H1 (cell line): ENCODE measurements at regions not wholly inside any gene's neighbourhood (a gene's known extent, or its start where the extent isn't known, plus 50 kb on each side); places are given as distances from the start of the nearest gene placed in this dataset.

Source experiments
- CTCF ChIA-PET: fragments of 300-600 bp; sonication (Branson Sonifier 250); formaldehyde crosslinking; loops from one replicate; lab custom pipeline; 2021; ENCODE audit not compliant: partially characterized antibody; lab: Charles Lee
- POLR2A ChIA-PET: fragments of 300-600 bp; sonication (Branson Sonifier 250); formaldehyde crosslinking; loops from one replicate; lab custom pipeline; 2021; ENCODE audit warnings: inconsistent platforms; ENCODE audit not compliant: partially characterized antibody; lab: Charles Lee
- DNase-seq, 2 experiments: peaks; one replicate each; pipeline versions ENCODE4 v3.0.0 to v3.0.0-alpha.2; 2010 to 2022; ENCODE audit warnings: low spot score in 2 of 2, low read depth in 1 of 2, mixed read lengths in 1 of 2
- FAIRE-seq: peaks from 2 replicates; lab custom pipeline; 2011; peaks lifted over from hg19 to GRCh38; lab: Jason Lieb, UNC
- H2AFZ ChIP-seq: 2 replicates; pipeline ENCODE4 v1.8.1; 2012; ENCODE audit warnings: low read length, inconsistent platforms
- H2AK5ac ChIP-seq: 2 replicates; pipeline ENCODE4 v1.6.1; 2013; ENCODE audit warnings: low read depth, low read length
- H2BK120ac ChIP-seq: replicated peaks from 2 replicates; pipeline ENCODE3; 2013; ENCODE audit warnings: low read depth, low read length, inconsistent platforms
- H2BK12ac ChIP-seq: 2 replicates; pipeline ENCODE4 v1.6.1; 2013; ENCODE audit warnings: low read depth, low read length
- H2BK15ac ChIP-seq: 2 replicates; pipeline ENCODE4 v1.6.1; 2013; ENCODE audit warnings: low read length
- H2BK20ac ChIP-seq: 2 replicates; pipeline ENCODE4 v1.6.1; 2013; ENCODE audit warnings: low read length
- H2BK5ac ChIP-seq: 2 replicates; pipeline ENCODE4 v1.6.1; 2013; ENCODE audit warnings: low read depth, low read length
- H3K14ac ChIP-seq: 2 replicates; pipeline ENCODE4 v1.6.1; 2013; ENCODE audit warnings: inconsistent platforms; ENCODE audit not compliant: insufficient read length
- H3K18ac ChIP-seq: 2 replicates; pipeline ENCODE4 v1.6.1; 2013; ENCODE audit warnings: low read length; ENCODE audit errors: extremely low read depth
- H3K23ac ChIP-seq: 2 replicates; pipeline ENCODE4 v1.6.1; 2013; ENCODE audit warnings: inconsistent platforms; ENCODE audit not compliant: insufficient read length
- H3K23me2 ChIP-seq: 2 replicates; pipeline ENCODE4 v1.6.1; 2013; ENCODE audit warnings: low read depth, low read length
- H3K27ac ChIP-seq: 2 replicates; pipeline ENCODE4 v1.6.1; 2011; ENCODE audit warnings: low read depth, low read length, inconsistent platforms
- H3K27me3 ChIP-seq, 4 experiments: replicated peaks in 1 of 4; 1 replicate in 1 of 4; 2 replicates in 3 of 4; pipeline versions ENCODE4 v1.6.1 to v1.8.1; 2011 to 2013; ENCODE audit warnings: low read length in 3 of 4, mild to moderate bottlenecking in 3 of 4, inconsistent platforms in 2 of 4, mixed read lengths in 2 of 4, moderate library complexity in 1 of 4; ENCODE audit not compliant: control insufficient read depth in 3 of 4, insufficient read depth in 3 of 4; ENCODE audit errors: extremely low read depth in 1 of 4
- H3K36me3 ChIP-seq, 4 experiments: 2 replicates each; pipeline versions ENCODE4 v1.6.1 to v1.8.1; 2011 to 2013; ENCODE audit warnings: mild to moderate bottlenecking in 4 of 4, low read length in 3 of 4, moderate library complexity in 2 of 4, control low read depth in 1 of 4, inconsistent platforms in 1 of 4; ENCODE audit not compliant: insufficient read depth in 4 of 4, control insufficient read depth in 2 of 4
- H3K4ac ChIP-seq: replicated peaks from 2 replicates; pipeline ENCODE3; 2013; ENCODE audit warnings: low read length, low read depth, mixed read lengths, inconsistent platforms; ENCODE audit not compliant: insufficient read length
- H3K4me1 ChIP-seq, 4 experiments: replicated peaks in 1 of 4; 1 replicate in 1 of 4; 2 replicates in 3 of 4; pipeline versions ENCODE4 v1.6.1 to v1.8.1; 2011 to 2013; ENCODE audit warnings: low read length in 3 of 4, inconsistent platforms in 2 of 4, mixed read lengths in 1 of 4; ENCODE audit not compliant: insufficient read depth in 4 of 4, control insufficient read depth in 3 of 4
- H3K4me2 ChIP-seq, 2 experiments: 2 replicates each; pipeline versions ENCODE4 v1.6.1 to v1.8.1; 2011 to 2013; ENCODE audit warnings: low read depth in 2 of 2, low read length in 2 of 2, control low read depth in 1 of 2, inconsistent platforms in 1 of 2, mild to moderate bottlenecking in 1 of 2; ENCODE audit not compliant: insufficient read depth in 1 of 2
- H3K4me3 ChIP-seq, 4 experiments: fragments of 200-600, 300-600 bp in 1 of 4; sonication (generic), shearing (Covaris generic), sonication (Bioruptor Twin) in 1 of 4; 2 replicates each; pipeline versions ENCODE4 v1.5.1 to v1.8.1; 2011 to 2016; ENCODE audit warnings: low read length in 4 of 4, low read depth in 3 of 4, control low read depth in 2 of 4, inconsistent platforms in 2 of 4, mild to moderate bottlenecking in 2 of 4, mixed read lengths in 1 of 4, moderate library complexity in 1 of 4; ENCODE audit not compliant: insufficient read depth in 2 of 4; ENCODE audit errors: extremely low read depth in 1 of 4
- H3K56ac ChIP-seq: replicated peaks from 2 replicates; pipeline ENCODE3; 2013; ENCODE audit warnings: low read depth, mild to moderate bottlenecking, mixed read lengths, low read length, inconsistent platforms; ENCODE audit not compliant: insufficient read length
- H3K79me1 ChIP-seq: 2 replicates; pipeline ENCODE4 v1.6.1; 2013; ENCODE audit warnings: low read depth, low read length, control low read depth
- H3K79me2 ChIP-seq, 2 experiments: 2 replicates each; pipeline versions ENCODE4 v1.6.1 to v1.8.1; 2012 to 2013; ENCODE audit warnings: low read length in 2 of 2, mild to moderate bottlenecking in 2 of 2, inconsistent platforms in 1 of 2; ENCODE audit not compliant: insufficient read depth in 2 of 2, control insufficient read depth in 1 of 2
- H3K9ac ChIP-seq, 4 experiments: replicated peaks in 1 of 4; 1 replicate in 1 of 4; 2 replicates in 3 of 4; pipeline versions ENCODE4 v1.6.1 to v1.8.1; 2011 to 2013; ENCODE audit warnings: low read depth in 3 of 4, low read length in 3 of 4, control low read depth in 2 of 4, mild to moderate bottlenecking in 2 of 4, moderate library complexity in 2 of 4, inconsistent platforms in 1 of 4; ENCODE audit errors: extremely low read depth in 1 of 4
- H3K9me3 ChIP-seq, 2 experiments: 2 replicates each; pipeline versions ENCODE4 v1.6.1 to v1.8.1; 2012 to 2013; ENCODE audit warnings: mild to moderate bottlenecking in 2 of 2, moderate library complexity in 2 of 2, control low read depth in 1 of 2, inconsistent platforms in 1 of 2, low read depth in 1 of 2, low read length in 1 of 2, mixed read lengths in 1 of 2; ENCODE audit not compliant: insufficient read depth in 2 of 2
- H4K20me1 ChIP-seq, 2 experiments: replicated peaks in 1 of 2; 2 replicates each; pipeline versions ENCODE3 to v1.8.1; 2011 to 2013; ENCODE audit warnings: inconsistent platforms in 2 of 2, low read length in 2 of 2, mild to moderate bottlenecking in 1 of 2; ENCODE audit not compliant: insufficient read depth in 2 of 2, control insufficient read depth in 1 of 2
- H4K5ac ChIP-seq: 2 replicates; pipeline ENCODE4 v1.6.1; 2013; ENCODE audit warnings: low read length, low read depth, mixed read lengths, inconsistent platforms; ENCODE audit not compliant: insufficient read length
- H4K8ac ChIP-seq: 2 replicates; pipeline ENCODE4 v1.8.0; 2013; ENCODE audit warnings: mild to moderate bottlenecking, moderate library complexity, low read length, inconsistent platforms; ENCODE audit not compliant: insufficient read depth; ENCODE audit errors: extremely low read depth
- H4K91ac ChIP-seq: replicated peaks from 2 replicates; pipeline ENCODE3; 2013; ENCODE audit warnings: low read length, mixed read lengths, inconsistent platforms; ENCODE audit not compliant: insufficient read length
- BCL11A ChIP-seq, 2 experiments: IDR thresholded peaks; one replicate each; pipeline ENCODE4 v1.6.1; 2011; ENCODE audit warnings: low read depth in 2 of 2, low read length in 2 of 2, mild to moderate bottlenecking in 2 of 2
- BRCA1 ChIP-seq: IDR thresholded peaks from 2 replicates; pipeline ENCODE4 v1.6.1; 2012; ENCODE audit warnings: low read depth, low read length, improper control_type of control experiment
- NANOG ChIP-seq: IDR thresholded peaks from 2 replicates; pipeline ENCODE4 v1.6.1; 2011; ENCODE audit warnings: low read length, low read depth, mild to moderate bottlenecking, inconsistent platforms; ENCODE audit not compliant: insufficient read depth, poor library complexity, severe bottlenecking
- POLR2A ChIP-seq, 2 experiments: IDR thresholded peaks; 1 replicate in 1 of 2; 2 replicates in 1 of 2; pipeline ENCODE4 v1.6.1; 2011; ENCODE audit warnings: low read depth in 2 of 2, low read length in 2 of 2, mild to moderate bottlenecking in 2 of 2; ENCODE audit errors: control extremely low read depth in 1 of 2
- RNF2 ChIP-seq: fragments of 200-900, 300-1000 bp; sonication (generic); IDR thresholded peaks from 2 replicates; pipeline ENCODE4 v1.7.1; 2016; ENCODE audit warnings: borderline replicate concordance, low read depth, mild to moderate bottlenecking, antibody characterized with exemption, low read length; ENCODE audit not compliant: poor library complexity, severe bottlenecking; ENCODE audit errors: missing control alignments
- SIN3A ChIP-seq, 2 experiments: IDR thresholded peaks in 1 of 2; conservative IDR thresholded peaks in 1 of 2; 2 replicates each; pipeline ENCODE4 v1.6.1; 2011 to 2012; ENCODE audit warnings: low read length in 2 of 2, improper control_type of control experiment in 1 of 2, low read depth in 1 of 2, mild to moderate bottlenecking in 1 of 2
- SP2 ChIP-seq: IDR thresholded peaks from 2 replicates; pipeline ENCODE4 v1.6.1; 2012; ENCODE audit warnings: mild to moderate bottlenecking, low read length, inconsistent platforms
- TAF1 ChIP-seq: IDR thresholded peaks from 2 replicates; pipeline ENCODE4 v1.6.1; 2011; ENCODE audit warnings: mild to moderate bottlenecking, low read depth, low read length
- TCF12 ChIP-seq: IDR thresholded peaks from 2 replicates; pipeline ENCODE4 v1.6.1; 2011; ENCODE audit warnings: low read depth, mild to moderate bottlenecking, low read length
- TEAD4 ChIP-seq: IDR thresholded peaks from 2 replicates; pipeline ENCODE4 v1.6.1; 2012; ENCODE audit warnings: low read depth, low read length, inconsistent platforms, mixed read lengths
- WGBS, 2 experiments: shearing (Covaris generic) in 1 of 2; methylation state at CpG; one replicate each; pipeline versions ENCODE4 v1.1.6 to v1.1.7; 2013 to 2015; ENCODE audit warnings: low lambda C conversion rate in 2 of 2, mixed read lengths in 2 of 2, inconsistent platforms in 1 of 2, low coverage in 1 of 2, missing lambda C conversion rate in 1 of 2; ENCODE audit not compliant: insufficient replicate concordance in 2 of 2, insufficient coverage in 1 of 2, insufficient read length in 1 of 2; ENCODE audit errors: extremely low coverage in 1 of 2, missing lambda C conversion rate in 1 of 2; 5-methylcytosine and 5-hydroxymethylcytosine counted together

- H3K4me2 ChIP-seq: no peak overlapping the region
- H3K27me3 ChIP-seq: no peaks in the 10 kb centered on the region
- H4K8ac ChIP-seq: no peak overlapping the region
- no peak overlapping the region for H4K5ac ChIP-seq
- no peaks in the 10 kb centered on the region for H3K36me3 ChIP-seq
- H2AK5ac ChIP-seq: no peak overlapping the region
- H2BK5ac ChIP-seq: no peak overlapping the region
- H2BK20ac ChIP-seq: no peak overlapping the region
- no peak overlapping the region for H3K18ac ChIP-seq
- no peaks in the 10 kb centered on the region for H4K20me1 ChIP-seq
- no peaks in the 10 kb centered on the region; a peak in 1 of 4 replicates for H3K9me3 ChIP-seq
- no peak overlapping the region for H2BK15ac ChIP-seq
- no peak overlapping the region for H2AFZ ChIP-seq
- WGBS, 2 experiments: 98% methylated on average over 6 of the region's 6 CpGs; no CpG with 5 or more reads in 1 of the 2 experiments
- H2BK12ac ChIP-seq: no peak overlapping the region
- CTCF ChIA-PET: no interaction called here
- H3K27ac ChIP-seq: no peak overlapping the region
- no peak for DNase-seq
- no peak overlapping the region for H4K91ac ChIP-seq
- no peak overlapping the region for H3K14ac ChIP-seq
- no peaks in the 10 kb centered on the region for H3K4me1 ChIP-seq
- POLR2A ChIA-PET: no interaction called here
- H3K9ac ChIP-seq: no peak overlapping the region
- H3K23ac ChIP-seq: no peak overlapping the region
- TF ChIP-seq NANOG: no peak
- TF ChIP-seq TEAD4: no peak
- TF ChIP-seq BCL11A (IDR thresholded peaks at IDR 0.05; ENCODE audit: low read depth in 2 of 2, low read length in 2 of 2): no peak
- no peak for TF ChIP-seq POLR2A (IDR thresholded peaks at IDR 0.05; ENCODE audit: control extremely low read depth in 1 of 2, low read depth in 2 of 2, low read length in 2 of 2)
- TF ChIP-seq SP2: no peak
- TF ChIP-seq BRCA1: no peak
- TF ChIP-seq RNF2: no peak
- TF ChIP-seq TAF1: no peak
- no peak for TF ChIP-seq SIN3A (conservative IDR thresholded peaks at IDR 0.05 in 1 of 2, IDR thresholded peaks at IDR 0.05 in 1 of 2; ENCODE audit: low read depth in 1 of 2, low read length in 2 of 2)
- no peak for TF ChIP-seq TCF12
- TF ChIP-seq, all 59 proteins: peak for 0
- no peak overlapping the region for H3K4ac ChIP-seq
- H3K56ac ChIP-seq: no peak overlapping the region
- no peaks in the 10 kb centered on the region for H3K79me2 ChIP-seq
- FAIRE-seq: no peak
- H2BK120ac ChIP-seq: no peak overlapping the region
- no peaks in the 10 kb centered on the region for H3K79me1 ChIP-seq
- no peaks in the 10 kb centered on the region for H3K23me2 ChIP-seq
- H3K4me3 ChIP-seq: no peak overlapping the region
Observed at GRCh38 chr14:101032433-101032832, 128.9 kb upstream of the RTL1 start.
